Upper lobe of right lung (tissue), 1 donor: ENCODE measurements at regions not wholly inside any gene's neighbourhood (a gene's known extent, or its start where the extent isn't known, plus 50 kb on each side); places are given as distances from the start of the nearest gene placed in this dataset.

ENCODE experiments used
- ATAC-seq: fragments of 200-7000 bp; cut with Tn5 transposase; one replicate; pipeline ENCODE4 v1.9.1; 2020; ENCODE audit warnings: mild to moderate bottlenecking, moderate library complexity
- DNase-seq: peaks from one replicate; pipeline ENCODE4 v3.0.0-alpha.2; 2020
- H3K27ac ChIP-seq: fragments of 200-600 bp; one replicate; pipeline ENCODE4 v1.8.0; 2022
- H3K27me3 ChIP-seq: fragments of 200-600 bp; one replicate; pipeline ENCODE4 v1.8.0; 2022; ENCODE audit warnings: mild to moderate bottlenecking
- H3K36me3 ChIP-seq: fragments of 200-600 bp; one replicate; pipeline ENCODE4 v1.8.0; 2022
- H3K4me1 ChIP-seq: fragments of 200-600 bp; one replicate; pipeline ENCODE4 v1.8.0; 2022
- H3K4me3 ChIP-seq: fragments of 200-600 bp; one replicate; pipeline ENCODE4 v1.8.0; 2022; ENCODE audit warnings: mild to moderate bottlenecking
- H3K9me3 ChIP-seq: fragments of 200-600 bp; one replicate; pipeline ENCODE4 v1.8.0; 2022
- CTCF ChIP-seq: fragments of 200-600 bp; IDR thresholded peaks from one replicate; pipeline ENCODE4 v1.8.0; 2022; ENCODE audit warnings: antibody characterized with exemption
- intact Hi-C: fragments of 100-400 bp; cut with DNase I; formaldehyde crosslinking; loops from one replicate; pipeline ENCODE4 v1.11.0; 2022
- donor health status: DM: no; HTN: yes; CAD: no; lungs with severe emphysema.

DNA sequence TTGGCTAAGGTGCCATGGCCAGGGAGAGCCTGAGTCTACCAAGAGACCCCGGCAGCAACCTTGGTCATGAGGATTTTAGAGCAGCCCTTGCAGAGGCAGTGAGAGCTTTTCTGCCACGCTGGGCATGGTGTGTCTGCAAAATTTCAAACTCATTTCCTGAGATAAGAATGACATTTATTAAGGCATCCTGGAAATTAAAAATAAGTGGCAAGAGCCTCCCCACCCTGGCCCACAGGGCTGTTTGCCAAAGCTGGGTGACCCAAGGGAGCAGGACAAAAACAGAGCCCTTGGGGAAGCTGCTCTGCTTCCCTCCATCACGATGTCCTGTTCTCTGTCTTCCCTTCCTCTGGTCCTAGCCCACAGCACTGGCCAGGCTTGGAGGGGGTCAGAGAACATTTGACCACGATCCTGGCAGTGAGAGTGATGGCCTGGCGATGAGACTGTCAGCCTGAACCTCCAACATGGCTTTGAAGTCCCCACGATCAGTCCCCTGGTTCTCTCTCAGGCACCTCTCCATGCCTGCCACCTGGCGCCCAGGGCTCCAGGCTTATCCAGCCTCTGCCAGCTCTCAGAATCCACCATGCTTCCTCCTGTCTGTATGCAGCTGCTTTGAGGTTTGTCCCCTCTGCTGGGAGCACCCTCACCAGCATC, 68.9 kb upstream of the RMDN2 start:
- H3K27me3 ChIP-seq, result no peaks in the 10 kb centered on the region
- H3K36me3 ChIP-seq, result no peaks in the 10 kb centered on the region
- DNase-seq (no peak), ATAC-seq (no peak)
- TF ChIP-seq CTCF, result no peak
- H3K27ac ChIP-seq, result peak overlapping the region; percentile 61
- peaks cover 15% of the 10 kb centered on the region for H3K4me1 ChIP-seq
- intact Hi-C loops, result no loop called here
- H3K9me3 ChIP-seq, result no peaks in the 10 kb centered on the region
- H3K4me3 ChIP-seq, result no peak overlapping the region

GRCh38 chr2:37857575-37858399, 67.3 kb upstream of the RMDN2 start:
- Histone ChIP-seq H3K36me3 (no peaks in the 10 kb centered on the region), H3K4me3 (no peak overlapping the region), H3K27ac (no peak overlapping the region), H3K27me3 (no peaks in the 10 kb centered on the region), H3K4me1 (peaks cover 15% of the 10 kb centered on the region), H3K9me3 (no peaks in the 10 kb centered on the region)
- intact Hi-C loops, result no loop called here
- DNase-seq, result no peak
- ATAC-seq, result no peak
- no peak for TF ChIP-seq CTCF

DNA sequence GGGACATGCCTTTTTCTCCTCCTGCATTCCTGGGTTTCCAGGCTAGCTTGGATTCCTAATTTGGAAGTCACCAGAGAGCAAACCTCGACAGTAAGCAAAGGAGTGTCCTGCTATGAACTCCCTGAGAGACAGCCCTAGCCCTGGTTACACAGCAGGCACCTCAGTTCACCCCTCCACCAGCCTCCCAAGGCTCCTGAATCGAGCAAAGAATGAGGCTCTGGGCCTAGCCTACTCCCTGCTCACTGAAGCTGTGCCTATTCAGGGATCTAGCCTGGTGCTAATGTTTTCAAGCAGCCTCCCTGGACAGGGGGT, 66.7 kb upstream of the RMDN2 start:
- no peaks in the 10 kb centered on the region for H3K27me3 ChIP-seq

DNA sequence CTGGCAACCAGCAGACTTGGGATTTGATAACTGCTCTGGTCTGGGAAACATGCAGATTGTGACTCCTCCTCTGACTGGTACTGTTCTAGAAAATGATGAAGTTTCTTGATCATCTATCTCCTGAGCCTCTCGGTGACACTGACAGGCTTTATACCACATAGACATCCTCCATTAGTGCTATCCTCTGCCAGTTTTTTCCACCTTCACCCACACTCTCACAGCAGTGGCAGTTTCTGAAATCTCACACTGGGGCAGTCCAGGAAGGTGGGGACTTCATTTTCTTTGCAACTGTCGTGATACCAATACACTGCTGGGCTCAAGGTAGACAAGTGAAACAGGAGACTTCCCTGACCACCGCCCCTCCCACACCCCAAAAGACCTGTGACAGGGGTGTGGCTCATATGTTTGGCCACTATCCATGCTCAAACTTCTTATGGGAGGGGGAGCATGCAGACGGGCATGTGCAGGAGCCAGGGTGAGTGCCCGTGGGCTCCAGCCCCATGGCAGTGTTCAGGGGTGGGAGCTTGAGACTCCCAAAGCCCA, 66.3 kb upstream of the RMDN2 start:
- TF ChIP-seq CTCF, result no peak
- Histone ChIP-seq H3K4me1 (peaks cover 15% of the 10 kb centered on the region), H3K9me3 (no peaks in the 10 kb centered on the region), H3K27me3 (no peaks in the 10 kb centered on the region), H3K36me3 (no peaks in the 10 kb centered on the region), H3K27ac (no peak overlapping the region), H3K4me3 (no peak overlapping the region)
- DNase-seq (no peak), ATAC-seq (no peak)
- intact Hi-C loops, result no loop called here

More for the DNA sequence above, 66.7 kb upstream of the RMDN2 start:
- ATAC-seq (no peak), DNase-seq (no peak)
- Histone ChIP-seq H3K4me1 (peaks cover 15% of the 10 kb centered on the region), H3K4me3 (no peak overlapping the region), H3K36me3 (no peaks in the 10 kb centered on the region), H3K9me3 (no peaks in the 10 kb centered on the region), H3K27ac (no peak overlapping the region)
- intact Hi-C loops, result no loop called here
- TF ChIP-seq CTCF, result no peak

DNA sequence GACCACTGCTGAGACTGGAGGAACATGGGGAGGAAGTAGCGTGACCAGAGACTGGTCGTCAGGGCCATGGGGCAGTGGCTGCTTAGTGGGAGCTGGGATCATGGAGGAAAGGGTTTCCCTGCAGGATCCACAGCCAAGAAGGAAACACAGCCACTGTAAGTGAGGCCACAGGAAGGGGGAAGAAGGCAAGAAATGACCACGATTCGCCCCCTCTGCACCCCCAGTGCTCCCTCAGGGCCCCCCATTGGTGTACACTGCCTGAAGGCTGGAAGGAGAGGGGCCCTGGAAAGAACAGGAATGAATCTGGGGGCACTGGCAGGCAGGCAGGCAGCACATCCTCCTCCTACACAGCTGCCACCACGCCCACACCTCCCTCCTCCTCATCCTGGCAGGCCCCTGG, 62.5 kb upstream of the RMDN2 start:
- intact Hi-C loops, result no loop called here
- Histone ChIP-seq H3K27ac (no peak overlapping the region), H3K9me3 (no peaks in the 10 kb centered on the region), H3K4me3 (no peak overlapping the region), H3K36me3 (no peaks in the 10 kb centered on the region), H3K4me1 (no peaks in the 10 kb centered on the region), H3K27me3 (no peaks in the 10 kb centered on the region)
- ATAC-seq (no peak), DNase-seq (no peak)
- no peak for TF ChIP-seq CTCF
